ENCODE measurements at regions not wholly inside any gene's neighbourhood (a gene's known extent, or its start where the extent isn't known, plus 50 kb on each side); places are given as distances from the start of the nearest gene placed in this dataset.

DNA sequence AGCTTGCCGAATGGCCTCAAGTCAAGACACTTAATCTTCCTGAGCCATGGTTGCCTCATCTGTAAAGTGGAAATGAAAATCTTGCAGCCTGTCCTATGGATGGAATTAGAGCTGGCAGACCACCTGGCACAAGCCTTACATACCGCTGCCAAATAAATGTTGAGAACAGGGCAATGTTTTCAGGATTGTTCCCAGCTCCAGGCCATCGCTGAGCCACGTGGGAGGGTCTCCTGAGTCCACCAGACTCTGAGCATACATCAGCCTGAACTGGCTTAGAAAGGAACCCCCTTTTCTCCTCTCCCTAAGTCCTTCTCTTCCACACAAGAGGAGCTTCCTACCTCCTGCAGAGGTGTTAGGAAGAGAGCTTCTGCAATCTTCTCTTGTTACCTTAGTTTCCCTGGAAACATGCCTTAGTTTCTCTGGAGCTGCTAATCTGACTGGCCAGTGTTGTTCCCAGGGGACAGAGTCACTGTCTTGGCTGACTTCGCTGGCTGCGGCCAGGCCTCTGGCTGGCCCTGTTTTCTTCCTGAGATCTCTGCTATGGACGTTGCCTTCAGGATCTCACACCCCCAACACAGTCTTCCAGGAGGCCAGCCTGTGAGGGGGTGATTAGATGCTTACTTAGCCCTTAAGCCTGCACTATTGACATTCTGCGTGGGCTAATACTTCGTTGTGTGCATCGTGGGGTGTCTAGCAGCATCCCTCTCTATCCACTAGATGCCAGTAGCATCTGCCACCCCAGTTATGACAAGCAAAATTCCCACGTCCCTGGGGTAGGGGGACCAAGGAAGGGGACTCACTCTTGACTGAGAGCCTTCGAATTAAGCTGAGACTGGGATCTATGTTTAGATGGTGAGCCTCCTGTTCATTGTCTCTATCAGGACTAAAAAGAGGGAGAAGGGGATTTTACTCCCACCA lies 62.2 kb downstream of the BOD1 start:
- Histone ChIP-seq H2AFZ (ENCODE audit: low read depth, low read length, severe bottlenecking) (no peak overlapping the region), H3K4me3 (ENCODE audit: insufficient read depth, low read length, poor library complexity, severe bottlenecking) (no peak overlapping the region), H3K4me2 (ENCODE audit: low read depth, low read length, poor library complexity, severe bottlenecking) (no peak overlapping the region), H3K27ac (ENCODE audit: low read depth, low read length) (no peak overlapping the region), H3K9ac (ENCODE audit: low read length) (no peak overlapping the region), H4K20me1 (ENCODE audit: low read depth, low read length) (no peaks in the 10 kb centered on the region), H3K9me3 (ENCODE audit: insufficient read depth, low read length) (no peaks in the 10 kb centered on the region), H3K9me2 (replicated peaks; ENCODE audit: insufficient read depth, low read length) (no peaks in the 10 kb centered on the region), H3K27me3 (ENCODE audit: low read length) (no peaks in the 10 kb centered on the region), H3K36me3 (ENCODE audit: low read length) (no peaks in the 10 kb centered on the region), H3F3A (ENCODE audit: insufficient read depth) (no peaks in the 10 kb centered on the region), H3K79me2 (ENCODE audit: insufficient read depth, low read length) (no peaks in the 10 kb centered on the region)
- TF ChIP-seq EZH2phosphoT487 (conservative IDR thresholded peaks at IDR 0.05; ENCODE audit: low read length): no peak
- TF ChIP-seq, protein P1, sequence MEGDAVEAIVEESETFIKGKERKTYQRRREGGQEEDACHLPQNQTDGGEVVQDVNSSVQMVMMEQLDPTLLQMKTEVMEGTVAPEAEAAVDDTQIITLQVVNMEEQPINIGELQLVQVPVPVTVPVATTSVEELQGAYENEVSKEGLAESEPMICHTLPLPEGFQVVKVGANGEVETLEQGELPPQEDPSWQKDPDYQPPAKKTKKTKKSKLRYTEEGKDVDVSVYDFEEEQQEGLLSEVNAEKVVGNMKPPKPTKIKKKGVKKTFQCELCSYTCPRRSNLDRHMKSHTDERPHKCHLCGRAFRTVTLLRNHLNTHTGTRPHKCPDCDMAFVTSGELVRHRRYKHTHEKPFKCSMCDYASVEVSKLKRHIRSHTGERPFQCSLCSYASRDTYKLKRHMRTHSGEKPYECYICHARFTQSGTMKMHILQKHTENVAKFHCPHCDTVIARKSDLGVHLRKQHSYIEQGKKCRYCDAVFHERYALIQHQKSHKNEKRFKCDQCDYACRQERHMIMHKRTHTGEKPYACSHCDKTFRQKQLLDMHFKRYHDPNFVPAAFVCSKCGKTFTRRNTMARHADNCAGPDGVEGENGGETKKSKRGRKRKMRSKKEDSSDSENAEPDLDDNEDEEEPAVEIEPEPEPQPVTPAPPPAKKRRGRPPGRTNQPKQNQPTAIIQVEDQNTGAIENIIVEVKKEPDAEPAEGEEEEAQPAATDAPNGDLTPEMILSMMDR (IDR thresholded peaks at IDR 0.05; ENCODE audit: insufficient read depth, low read length, poor library complexity, severe bottlenecking): no peak

DNA sequence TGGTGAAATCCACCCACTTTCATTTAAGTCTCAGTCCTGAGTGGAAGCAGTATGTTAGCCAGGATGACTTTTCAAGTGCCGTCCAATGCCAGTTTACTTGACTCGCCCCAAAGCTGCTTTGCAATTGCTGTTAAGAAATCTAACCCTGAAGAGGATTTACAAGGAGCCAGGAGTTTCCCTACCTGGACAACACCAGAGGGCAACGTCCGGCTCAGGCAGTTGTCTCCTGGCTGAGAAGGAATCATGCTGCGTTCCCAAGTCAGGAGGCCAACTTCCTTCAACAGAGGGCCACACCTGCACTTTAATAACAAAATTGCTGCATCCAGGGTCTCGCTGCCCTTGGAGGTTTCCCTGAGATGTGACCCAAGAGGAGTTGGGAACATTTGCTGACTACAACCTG lies 65.8 kb downstream of the BOD1 start:
- Histone ChIP-seq H3K9me2 (replicated peaks; ENCODE audit: insufficient read depth, low read length) (no peaks in the 10 kb centered on the region), H3K9ac (ENCODE audit: low read length) (no peak overlapping the region), H2AFZ (ENCODE audit: low read depth, low read length, severe bottlenecking) (no peak overlapping the region), H3K9me3 (ENCODE audit: insufficient read depth, low read length) (no peaks in the 10 kb centered on the region), H3K27ac (ENCODE audit: low read depth, low read length) (no peak overlapping the region), H3K27me3 (ENCODE audit: low read length) (no peaks in the 10 kb centered on the region), H3K79me2 (ENCODE audit: insufficient read depth, low read length) (no peaks in the 10 kb centered on the region), H3K4me2 (ENCODE audit: low read depth, low read length, poor library complexity, severe bottlenecking) (no peak overlapping the region), H4K20me1 (ENCODE audit: low read depth, low read length) (no peaks in the 10 kb centered on the region), H3K36me3 (ENCODE audit: low read length) (no peaks in the 10 kb centered on the region), H3F3A (ENCODE audit: insufficient read depth) (no peaks in the 10 kb centered on the region), H3K4me3 (ENCODE audit: insufficient read depth, low read length, poor library complexity, severe bottlenecking) (no peak overlapping the region)
- TF ChIP-seq, protein P1 (IDR thresholded peaks at IDR 0.05; ENCODE audit: insufficient read depth, low read length, poor library complexity, severe bottlenecking): no peak
- no peak for TF ChIP-seq EZH2phosphoT487 (conservative IDR thresholded peaks at IDR 0.05; ENCODE audit: low read length)

DNA sequence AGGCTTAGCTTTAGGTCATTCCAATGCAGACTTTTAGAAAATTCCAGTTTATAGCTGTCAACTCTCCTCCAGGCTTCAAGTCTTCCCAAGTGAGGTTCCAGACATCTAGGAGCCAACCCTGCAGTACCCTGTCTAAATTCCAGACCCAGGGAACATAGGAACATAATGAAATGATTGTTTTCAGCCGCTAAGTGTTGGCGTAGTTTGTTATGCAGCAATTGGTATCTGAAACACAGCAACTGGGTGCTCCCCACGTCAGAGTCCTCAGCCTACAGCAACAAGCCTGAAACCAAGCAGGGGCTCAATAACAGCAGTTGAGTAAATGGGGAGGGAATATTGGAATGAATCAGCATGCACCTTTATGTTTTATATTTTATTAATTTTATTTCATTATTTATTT lies 66.8 kb downstream of the BOD1 start:
- H4K20me1 ChIP-seq (ENCODE audit: low read depth, low read length): no peaks in the 10 kb centered on the region
- no peak overlapping the region for H3K4me3 ChIP-seq (ENCODE audit: insufficient read depth, low read length, poor library complexity, severe bottlenecking)
- no peaks in the 10 kb centered on the region for H3K9me2 ChIP-seq (replicated peaks; ENCODE audit: insufficient read depth, low read length)
- H3K27ac ChIP-seq (ENCODE audit: low read depth, low read length): no peak overlapping the region
- H3K9ac ChIP-seq (ENCODE audit: low read length): no peak overlapping the region
- no peaks in the 10 kb centered on the region for H3K9me3 ChIP-seq (ENCODE audit: insufficient read depth, low read length)
- H2AFZ ChIP-seq (ENCODE audit: low read depth, low read length, severe bottlenecking): no peak overlapping the region
- H3F3A ChIP-seq (ENCODE audit: insufficient read depth): no peaks in the 10 kb centered on the region
- TF ChIP-seq EZH2phosphoT487 (conservative IDR thresholded peaks at IDR 0.05; ENCODE audit: low read length): no peak
- TF ChIP-seq, protein P1 (IDR thresholded peaks at IDR 0.05; ENCODE audit: insufficient read depth, low read length, poor library complexity, severe bottlenecking): no peak
- no peak overlapping the region for H3K4me2 ChIP-seq (ENCODE audit: low read depth, low read length, poor library complexity, severe bottlenecking)
- no peaks in the 10 kb centered on the region for H3K79me2 ChIP-seq (ENCODE audit: insufficient read depth, low read length)
- no peaks in the 10 kb centered on the region for H3K27me3 ChIP-seq (ENCODE audit: low read length)
- H3K36me3 ChIP-seq (ENCODE audit: low read length): no peaks in the 10 kb centered on the region

Data from SU-DHL-6 (cell line).